CD14-positive monocyte (primary cell): ENCODE measurements at regions not wholly inside any gene's neighbourhood (a gene's known extent, or its start where the extent isn't known, plus 50 kb on each side); places are given as distances from the start of the nearest gene placed in this dataset.

Experiments used
- DNase-seq, 3 donors: peaks; one replicate each; pipeline ENCODE4 v3.0.0-alpha.2; 2011 to 2022
- H2AFZ ChIP-seq: 2 replicates; pipeline ENCODE4 v1.6.0; 2012; ENCODE audit warnings: mild to moderate bottlenecking, low read depth, low read length, inconsistent platforms; ENCODE audit not compliant: insufficient read depth, poor library complexity, severe bottlenecking
- H3K27ac ChIP-seq, 2 donors: 1 replicate in 1 of 2; 2 replicates in 1 of 2; pipeline ENCODE4 v1.5.1; 2012 to 2013; ENCODE audit warnings: low read length in 2 of 2, control low read depth in 1 of 2, inconsistent platforms in 1 of 2, low read depth in 1 of 2, mild to moderate bottlenecking in 1 of 2
- H3K27me3 ChIP-seq, 2 donors: one replicate each; pipeline versions ENCODE4 v1.6.0 to v1.6.1; 2011 to 2013; ENCODE audit warnings: low read length in 2 of 2; ENCODE audit not compliant: control insufficient read depth in 2 of 2, insufficient read depth in 2 of 2
- H3K36me3 ChIP-seq, 2 donors: replicated peaks in 1 of 2; 1 replicate in 1 of 2; 2 replicates in 1 of 2; pipeline versions ENCODE4 v1.5.1 to v1.6.1; 2012 to 2013; ENCODE audit warnings: low read length in 2 of 2, control low read depth in 1 of 2, inconsistent platforms in 1 of 2, mild to moderate bottlenecking in 1 of 2; ENCODE audit not compliant: insufficient read depth in 2 of 2, control insufficient read depth in 1 of 2
- H3K4me1 ChIP-seq, 2 donors: 1 replicate in 1 of 2; 2 replicates in 1 of 2; pipeline versions ENCODE4 v1.5.1 to v1.6.1; 2012 to 2013; ENCODE audit warnings: low read length in 2 of 2, control low read depth in 1 of 2, inconsistent platforms in 1 of 2, mild to moderate bottlenecking in 1 of 2, moderate library complexity in 1 of 2; ENCODE audit not compliant: insufficient read depth in 2 of 2, control insufficient read depth in 1 of 2
- H3K4me2 ChIP-seq: replicated peaks from 2 replicates; pipeline ENCODE3; 2012; ENCODE audit warnings: low read length, moderate library complexity, mild to moderate bottlenecking; ENCODE audit not compliant: poor library complexity, severe bottlenecking; ENCODE audit errors: extremely low read depth
- H3K4me3 ChIP-seq, 3 experiments: fragments of 200-600 bp in 1 of 3; sonication (generic) in 1 of 3; replicated peaks in 1 of 3; 1 replicate in 2 of 3; 2 replicates in 1 of 3; pipeline ENCODE4 v1.5.1; 2011 to 2013; ENCODE audit warnings: low read length in 3 of 3, mild to moderate bottlenecking in 3 of 3, control low read depth in 2 of 3, low read depth in 2 of 3, inconsistent platforms in 1 of 3, moderate library complexity in 1 of 3
- H3K79me2 ChIP-seq: 2 replicates; pipeline ENCODE4 v1.6.0; 2012; ENCODE audit warnings: mild to moderate bottlenecking, control low read depth, inconsistent platforms, low read length, moderate library complexity; ENCODE audit not compliant: insufficient read depth
- H3K9ac ChIP-seq: 2 replicates; pipeline ENCODE4 v1.6.0; 2017; ENCODE audit warnings: low read length, mild to moderate bottlenecking; ENCODE audit not compliant: insufficient read depth, poor library complexity, severe bottlenecking
- H3K9me3 ChIP-seq, 2 donors: replicated peaks in 1 of 2; 1 replicate in 1 of 2; 2 replicates in 1 of 2; pipeline versions ENCODE4 v1.5.1 to v1.6.1; 2012 to 2013; ENCODE audit warnings: low read length in 2 of 2, control low read depth in 1 of 2; ENCODE audit not compliant: control insufficient read depth in 1 of 2, insufficient read depth in 1 of 2
- H4K20me1 ChIP-seq: 2 replicates; pipeline ENCODE4 v1.6.0; 2012; ENCODE audit warnings: mild to moderate bottlenecking, low read length, control low read depth, moderate library complexity; ENCODE audit not compliant: insufficient read depth
- H3K27ac Mint-ChIP-seq, 7 donors: one replicate each; pipeline ENCODE4 v1.8.0; 2020; ENCODE audit warnings: mild to moderate bottlenecking in 7 of 7, mixed read lengths in 7 of 7, moderate library complexity in 6 of 7, inconsistent platforms in 2 of 7
- H3K27me3 Mint-ChIP-seq, 3 donors: one replicate each; pipeline ENCODE4 v1.8.0; 2021 to 2022; ENCODE audit warnings: low read depth in 3 of 3, mild to moderate bottlenecking in 3 of 3, mixed read lengths in 3 of 3, moderate library complexity in 3 of 3, inconsistent platforms in 1 of 3
- H3K36me3 Mint-ChIP-seq, 2 donors: one replicate each; pipeline ENCODE4 v1.8.0; 2020; ENCODE audit warnings: mixed read lengths in 2 of 2, inconsistent platforms in 1 of 2, mild to moderate bottlenecking in 1 of 2
- H3K4me1 Mint-ChIP-seq: one replicate; pipeline ENCODE4 v1.8.0; 2020; ENCODE audit warnings: mild to moderate bottlenecking, mixed read lengths
- H3K4me3 Mint-ChIP-seq, 2 donors: one replicate each; pipeline ENCODE4 v1.8.0; 2020; ENCODE audit warnings: mild to moderate bottlenecking in 2 of 2, mixed read lengths in 2 of 2, moderate library complexity in 1 of 2
- H3K9me3 Mint-ChIP-seq, 7 donors: one replicate each; pipeline ENCODE4 v1.8.0; 2020 to 2022; ENCODE audit warnings: mixed read lengths in 7 of 7, mild to moderate bottlenecking in 6 of 7, moderate library complexity in 6 of 7, inconsistent platforms in 2 of 7
- CTCF ChIP-seq: fragments of 200-600 bp; IDR thresholded peaks from one replicate; pipeline ENCODE4 v1.8.0; 2022; ENCODE audit warnings: antibody characterized with exemption, mild to moderate bottlenecking
- WGBS: methylation state at CpG from one replicate; pipeline ENCODE4 v1.1.5; 2013; ENCODE audit warnings: missing lambda C conversion rate; ENCODE audit not compliant: insufficient coverage; 5-methylcytosine and 5-hydroxymethylcytosine counted together
- intact Hi-C, 2 donors: fragments of 100-400 bp; cut with micrococcal nuclease; formaldehyde crosslinking; loops; one replicate each; pipeline versions ENCODE4 v1.15.0 to v1.15.1; 2023

GRCh38 chr15:25175033-25175788, 220.4 kb downstream of the SNRPN start:
- H2AFZ ChIP-seq = no peak overlapping the region
- H3K27ac ChIP-seq = no peak overlapping the region
- no peak overlapping the region for H3K4me3 ChIP-seq
- intact Hi-C loops = no loop called here
- no peak overlapping the region for H3K9ac ChIP-seq
- no peak overlapping the region for H3K4me2 ChIP-seq
- no peak overlapping the region for H3K27ac Mint-ChIP-seq
- WGBS = 89% methylated on average over 4 of the region's 8 CpGs
- H3K27me3 Mint-ChIP-seq = peaks cover 0 to 5% (median 1%) of the 10 kb centered on the region in 3 donors
- TF ChIP-seq CTCF = no peak
- H3K9me3 Mint-ChIP-seq = peaks cover 46 to 99% (median 97%) of the 10 kb centered on the region in 7 donors
- no peaks in the 10 kb centered on the region for H3K79me2 ChIP-seq
- H3K4me1 Mint-ChIP-seq = no peaks in the 10 kb centered on the region
- no peak overlapping the region for H3K4me3 Mint-ChIP-seq
- H3K36me3 Mint-ChIP-seq = no peaks in the 10 kb centered on the region
- no peaks in the 10 kb centered on the region for H3K4me1 ChIP-seq
- H4K20me1 ChIP-seq = no peaks in the 10 kb centered on the region
- peaks cover 100% of the 10 kb centered on the region in 2 donors for H3K9me3 ChIP-seq
- H3K36me3 ChIP-seq = no peaks in the 10 kb centered on the region
- H3K27me3 ChIP-seq = no peaks in the 10 kb centered on the region
- peak in 1 of 3 donors; percentile 1 for DNase-seq

- no peaks in the 10 kb centered on the region for H3K27me3 ChIP-seq
- H3K4me1 ChIP-seq = no peaks in the 10 kb centered on the region
- peak in 1 of 3 donors; percentile 1 for DNase-seq
- WGBS = 88% methylated on average over 5 of the region's 7 CpGs
- no peaks in the 10 kb centered on the region for H3K4me1 Mint-ChIP-seq
- TF ChIP-seq CTCF = no peak
- no peaks in the 10 kb centered on the region for H3K36me3 ChIP-seq
- H3K36me3 Mint-ChIP-seq = no peaks in the 10 kb centered on the region
- no peak overlapping the region for H3K9ac ChIP-seq
- intact Hi-C loops = no loop called here
- peaks cover 100% of the 10 kb centered on the region in 2 donors for H3K9me3 ChIP-seq
- no peak overlapping the region for H2AFZ ChIP-seq
- H3K4me3 Mint-ChIP-seq = no peak overlapping the region
- no peak overlapping the region for H3K4me2 ChIP-seq
- no peaks in the 10 kb centered on the region for H4K20me1 ChIP-seq
- H3K79me2 ChIP-seq = no peaks in the 10 kb centered on the region
- H3K4me3 ChIP-seq = no peak overlapping the region
- H3K27me3 Mint-ChIP-seq = peaks cover 0 to 5% (median 1%) of the 10 kb centered on the region in 3 donors
- H3K9me3 Mint-ChIP-seq = peaks cover 44 to 99% (median 96%) of the 10 kb centered on the region in 7 donors
- H3K27ac Mint-ChIP-seq = no peak overlapping the region
- H3K27ac ChIP-seq = no peak overlapping the region
Observed at GRCh38 chr15:25175789-25176615, 221.2 kb downstream of the SNRPN start.
